MM.1S (cell line): ENCODE measurements at regions not wholly inside any gene's neighbourhood (a gene's known extent, or its start where the extent isn't known, plus 50 kb on each side); places are given as distances from the start of the nearest gene placed in this dataset.

Source experiments
- DNase-seq: peaks from one replicate; pipeline ENCODE4 v3.0.0-alpha.2; 2015
- H2AFZ ChIP-seq: fragments of 300-600 bp; sonication (generic); 2 replicates; pipeline ENCODE4 v1.6.0; 2016; ENCODE audit warnings: antibody characterized with exemption, low read length
- H3F3A ChIP-seq: fragments of 300-600 bp; sonication (generic); 2 replicates; pipeline ENCODE4 v1.6.1; 2016; ENCODE audit warnings: mild to moderate bottlenecking, antibody characterized with exemption, low read length, moderate library complexity, mixed read lengths; ENCODE audit not compliant: insufficient read depth
- H3K27ac ChIP-seq: fragments of 300-600 bp; sonication (generic); 2 replicates; pipeline ENCODE4 v1.5.1; 2016; ENCODE audit warnings: mild to moderate bottlenecking, low read length
- H3K27me3 ChIP-seq: fragments of 300-600 bp; sonication (generic); replicated peaks from 2 replicates; pipeline ENCODE4 v1.6.0; 2016; ENCODE audit warnings: low read length; ENCODE audit not compliant: insufficient read depth
- H3K36me3 ChIP-seq: fragments of 300-600 bp; sonication (generic); replicated peaks from 2 replicates; pipeline ENCODE4 v1.6.1; 2016; ENCODE audit warnings: mild to moderate bottlenecking, low read length, mixed read lengths; ENCODE audit not compliant: insufficient read depth
- H3K4me1 ChIP-seq: fragments of 300-600 bp; sonication (generic); 2 replicates; pipeline ENCODE4 v1.6.1; 2016; ENCODE audit warnings: low read length, mixed read lengths
- H3K4me2 ChIP-seq: fragments of 300-600 bp; sonication (generic); 2 replicates; pipeline ENCODE4 v1.6.0; 2016; ENCODE audit warnings: low read depth, low read length
- H3K4me3 ChIP-seq: fragments of 300-600 bp; sonication (generic); 2 replicates; pipeline ENCODE4 v1.5.1; 2016; ENCODE audit warnings: low read length, mixed read lengths
- H3K79me2 ChIP-seq: fragments of 300-600 bp; sonication (generic); 2 replicates; pipeline ENCODE4 v1.6.1; 2016; ENCODE audit warnings: mixed run types, low read length, mixed read lengths
- H3K9ac ChIP-seq: fragments of 300-600 bp; sonication (generic); 2 replicates; pipeline ENCODE4 v1.6.1; 2016; ENCODE audit warnings: low read length, mixed read lengths
- H3K9me2 ChIP-seq: fragments of 300-600 bp; sonication (generic); replicated peaks from 2 replicates; pipeline ENCODE4 v1.6.1; 2016; ENCODE audit warnings: mild to moderate bottlenecking, low read length, mixed read lengths; ENCODE audit not compliant: insufficient read depth
- H3K9me3 ChIP-seq: fragments of 300-600 bp; sonication (generic); replicated peaks from 2 replicates; pipeline ENCODE4 v1.6.1; 2016; ENCODE audit warnings: mild to moderate bottlenecking, low read length, mixed read lengths; ENCODE audit not compliant: insufficient read depth
- H4K20me1 ChIP-seq: fragments of 300-600 bp; sonication (generic); 2 replicates; pipeline ENCODE4 v1.6.1; 2016; ENCODE audit warnings: mild to moderate bottlenecking, low read length, moderate library complexity, mixed read lengths; ENCODE audit not compliant: insufficient read depth
- EZH2 ChIP-seq: fragments of 300-600 bp; sonication (generic); optimal IDR thresholded peaks from 2 replicates; pipeline ENCODE3; 2017; ENCODE audit warnings: low read depth, mild to moderate bottlenecking, antibody characterized with exemption, low read length, mixed read lengths
- EZH2phosphoT487 ChIP-seq: fragments of 300-600 bp; sonication (generic); IDR thresholded peaks from 2 replicates; pipeline ENCODE4 v1.6.1; 2018; ENCODE audit warnings: antibody characterized with exemption, low read length
- TF ChIP-seq, protein P1 (sequence below): fragments of 300-600 bp; sonication (generic); IDR thresholded peaks from 2 replicates; pipeline ENCODE4 v1.5.1; 2016; ENCODE audit warnings: antibody characterized with exemption, low read length, mixed read lengths

DNA sequence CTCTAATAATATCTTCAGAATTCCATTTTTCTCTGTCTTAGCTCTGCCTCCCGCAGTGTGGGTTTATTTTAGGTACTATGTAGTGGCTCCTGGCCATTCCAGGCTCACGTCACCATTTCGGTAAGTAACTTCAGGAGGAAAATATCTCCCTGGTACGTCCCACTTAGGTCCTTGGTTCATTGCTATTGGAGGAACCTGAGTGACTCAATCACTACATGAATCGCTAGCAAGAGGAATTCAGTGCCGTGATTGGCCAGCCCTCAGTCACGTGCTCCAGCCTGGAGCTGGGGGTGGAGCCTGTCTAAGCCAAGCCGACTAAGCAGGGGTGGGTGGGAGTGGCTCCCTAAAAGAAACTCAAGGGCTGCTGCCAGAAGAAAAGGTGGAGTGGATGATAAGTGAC lies 67.3 kb upstream of the E2F3 start:
- Histone ChIP-seq H3K27ac (no peak overlapping the region), H3K9ac (no peak overlapping the region), H3F3A (no peaks in the 10 kb centered on the region), H3K79me2 (no peaks in the 10 kb centered on the region), H3K4me2 (no peak overlapping the region), H3K4me3 (no peak overlapping the region), H3K4me1 (peaks cover 8% of the 10 kb centered on the region), H4K20me1 (no peaks in the 10 kb centered on the region), H3K27me3 (no peaks in the 10 kb centered on the region), H3K9me2 (no peaks in the 10 kb centered on the region), H2AFZ (no peak overlapping the region), H3K9me3 (no peaks in the 10 kb centered on the region), H3K36me3 (no peaks in the 10 kb centered on the region)
- no peak for TF ChIP-seq EZH2phosphoT487
- TF ChIP-seq, protein P1, sequence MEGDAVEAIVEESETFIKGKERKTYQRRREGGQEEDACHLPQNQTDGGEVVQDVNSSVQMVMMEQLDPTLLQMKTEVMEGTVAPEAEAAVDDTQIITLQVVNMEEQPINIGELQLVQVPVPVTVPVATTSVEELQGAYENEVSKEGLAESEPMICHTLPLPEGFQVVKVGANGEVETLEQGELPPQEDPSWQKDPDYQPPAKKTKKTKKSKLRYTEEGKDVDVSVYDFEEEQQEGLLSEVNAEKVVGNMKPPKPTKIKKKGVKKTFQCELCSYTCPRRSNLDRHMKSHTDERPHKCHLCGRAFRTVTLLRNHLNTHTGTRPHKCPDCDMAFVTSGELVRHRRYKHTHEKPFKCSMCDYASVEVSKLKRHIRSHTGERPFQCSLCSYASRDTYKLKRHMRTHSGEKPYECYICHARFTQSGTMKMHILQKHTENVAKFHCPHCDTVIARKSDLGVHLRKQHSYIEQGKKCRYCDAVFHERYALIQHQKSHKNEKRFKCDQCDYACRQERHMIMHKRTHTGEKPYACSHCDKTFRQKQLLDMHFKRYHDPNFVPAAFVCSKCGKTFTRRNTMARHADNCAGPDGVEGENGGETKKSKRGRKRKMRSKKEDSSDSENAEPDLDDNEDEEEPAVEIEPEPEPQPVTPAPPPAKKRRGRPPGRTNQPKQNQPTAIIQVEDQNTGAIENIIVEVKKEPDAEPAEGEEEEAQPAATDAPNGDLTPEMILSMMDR: no peak
- no peak for TF ChIP-seq EZH2
- DNase-seq: no peak

DNA sequence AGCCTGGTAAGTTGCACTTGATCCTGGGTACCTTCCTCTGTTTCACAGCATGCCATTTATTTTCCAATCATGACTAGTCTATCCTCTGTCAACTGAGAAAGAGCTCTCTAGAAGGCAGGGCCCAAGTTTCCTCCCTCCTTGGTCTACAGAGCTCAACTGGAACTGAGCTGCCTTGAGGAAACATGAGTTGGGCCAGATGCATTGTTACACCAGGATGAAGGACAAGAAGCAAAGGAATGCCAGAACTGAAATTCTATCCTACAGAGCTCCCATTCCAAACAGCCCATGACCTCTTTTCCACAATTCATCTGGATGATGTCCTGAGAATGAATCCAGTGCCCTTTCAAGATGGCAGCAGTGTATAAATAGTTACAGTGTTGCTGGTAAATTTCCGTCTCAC lies 66.7 kb upstream of the E2F3 start:
- Histone ChIP-seq H3K4me1 (peaks cover 8% of the 10 kb centered on the region), H3K79me2 (no peaks in the 10 kb centered on the region), H3F3A (no peaks in the 10 kb centered on the region), H3K4me2 (no peak overlapping the region), H2AFZ (no peak overlapping the region), H3K9me3 (no peaks in the 10 kb centered on the region), H3K27me3 (no peaks in the 10 kb centered on the region), H3K4me3 (no peak overlapping the region), H4K20me1 (no peaks in the 10 kb centered on the region), H3K9ac (no peak overlapping the region), H3K36me3 (no peaks in the 10 kb centered on the region), H3K27ac (no peak overlapping the region), H3K9me2 (no peaks in the 10 kb centered on the region)
- no peak for TF ChIP-seq EZH2
- TF ChIP-seq, protein P1: no peak
- no peak for TF ChIP-seq EZH2phosphoT487
- DNase-seq: no peak

DNA sequence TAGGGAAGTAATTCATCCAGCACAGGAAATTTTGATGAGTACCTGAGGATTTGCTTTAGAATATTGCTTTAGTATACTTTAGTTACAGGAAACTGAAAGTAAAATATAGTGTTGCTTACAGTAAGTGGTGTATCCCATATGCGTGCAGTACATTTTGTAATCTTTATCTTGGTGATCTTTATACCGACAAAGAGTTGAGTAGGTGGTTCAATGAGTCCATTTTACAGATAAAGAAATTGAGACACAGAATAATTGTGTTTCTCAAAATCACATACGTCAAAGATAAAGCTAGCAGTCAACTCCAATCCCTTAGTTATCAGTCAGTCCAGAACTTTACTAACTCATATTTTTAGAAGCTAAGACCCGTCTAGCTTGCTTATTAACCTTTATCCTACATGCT lies 65.8 kb upstream of the E2F3 start:
- TF ChIP-seq, protein P1: no peak
- TF ChIP-seq EZH2phosphoT487 (no peak), EZH2 (no peak)
- Histone ChIP-seq H2AFZ (peak overlapping the region; percentile 51; the same call in 1 of the 2 replicates), H3K4me1 (peaks cover 8% of the 10 kb centered on the region), H3K27ac (no peak overlapping the region), H3K4me2 (peak overlapping the region; percentile 44), H3K27me3 (no peaks in the 10 kb centered on the region), H4K20me1 (no peaks in the 10 kb centered on the region), H3K9me2 (no peaks in the 10 kb centered on the region), H3K9me3 (no peaks in the 10 kb centered on the region), H3K9ac (no peak overlapping the region), H3K79me2 (no peaks in the 10 kb centered on the region), H3K4me3 (peak overlapping the region; percentile 5; the same call in 1 of the 2 replicates), H3K36me3 (no peaks in the 10 kb centered on the region), H3F3A (no peaks in the 10 kb centered on the region)
- peak; percentile 14 for DNase-seq
